Activated naive CD4-positive, alpha-beta T cell treated with anti-CD3 and anti-CD28 coated beads, Interleukin-2, amount 50 U/mL, for 72 hours (primary cell): ENCODE measurements at regions not wholly inside any gene's neighbourhood (a gene's known extent, or its start where the extent isn't known, plus 50 kb on each side); places are given as distances from the start of the nearest gene placed in this dataset.

Experiments used
- ATAC-seq, 2 donors: fragments of 150-1000 bp; cut with Tn5 transposase; 2 replicates each; pipeline ENCODE4 v1.10.0; 2021; ENCODE audit warnings: mild to moderate bottlenecking in 2 of 2, moderate library complexity in 2 of 2
- DNase-seq, 2 donors: peaks; one replicate each; pipeline ENCODE4 v3.0.0; 2021 to 2022; ENCODE audit warnings: low spot score in 2 of 2
- H3K27ac Mint-ChIP-seq, 2 donors: one replicate each; pipeline ENCODE4 v1.8.0; 2022; ENCODE audit warnings: mild to moderate bottlenecking in 2 of 2, mixed read lengths in 2 of 2
- H3K36me3 Mint-ChIP-seq, 2 donors: one replicate each; pipeline ENCODE4 v1.8.0; 2022; ENCODE audit warnings: mixed read lengths in 2 of 2
- H3K9me3 Mint-ChIP-seq, 2 donors: one replicate each; pipeline ENCODE4 v1.8.0; 2022; ENCODE audit warnings: mixed read lengths in 2 of 2

GRCh38 chr4:155571184-155571944 is 95.3 kb upstream of the GUCY1A1 start:
- peaks cover 0 to 7% of the 10 kb centered on the region in 2 donors for H3K9me3 Mint-ChIP-seq
- no peak overlapping the region for H3K27ac Mint-ChIP-seq
- H3K36me3 Mint-ChIP-seq: no peaks in the 10 kb centered on the region
- no peak for DNase-seq
- ATAC-seq: no peak

GRCh38 chr4:155570661-155571060 is 96.0 kb upstream of the GUCY1A1 start:
- Mint-ChIP-seq H3K27ac (no peak overlapping the region), H3K9me3 (peaks cover 0 to 7% of the 10 kb centered on the region in 2 donors), H3K36me3 (no peaks in the 10 kb centered on the region)
- ATAC-seq (no peak), DNase-seq (no peak)

GRCh38 chr4:155569960-155570515 is 96.6 kb upstream of the GUCY1A1 start:
- no peak overlapping the region for H3K27ac Mint-ChIP-seq
- H3K9me3 Mint-ChIP-seq: peaks cover 0 to 7% of the 10 kb centered on the region in 2 donors
- H3K36me3 Mint-ChIP-seq: no peaks in the 10 kb centered on the region
- DNase-seq (no peak), ATAC-seq (no peak)

- Mint-ChIP-seq H3K36me3 (no peaks in the 10 kb centered on the region), H3K9me3 (peaks cover 0 to 7% of the 10 kb centered on the region in 2 donors), H3K27ac (no peak overlapping the region)
- ATAC-seq (no peak), DNase-seq (no peak)
These were observed 97.2 kb upstream of the GUCY1A1 start for GRCh38 chr4:155569471-155569870.

GRCh38 chr4:155568641-155569220 is 97.9 kb upstream of the GUCY1A1 start:
- Mint-ChIP-seq H3K9me3 (peaks cover 0 to 7% of the 10 kb centered on the region in 2 donors), H3K27ac (no peak overlapping the region), H3K36me3 (no peaks in the 10 kb centered on the region)
- ATAC-seq (no peak), DNase-seq (no peak)

GRCh38 chr4:155566354-155566753 is 100.3 kb upstream of the GUCY1A1 start:
- no peak for ATAC-seq
- H3K9me3 Mint-ChIP-seq: no peaks in the 10 kb centered on the region
- no peak overlapping the region for H3K27ac Mint-ChIP-seq
- no peak for DNase-seq
- no peaks in the 10 kb centered on the region for H3K36me3 Mint-ChIP-seq

- ATAC-seq (no peak), DNase-seq (no peak)
- Mint-ChIP-seq H3K9me3 (no peaks in the 10 kb centered on the region), H3K27ac (no peak overlapping the region), H3K36me3 (no peaks in the 10 kb centered on the region)
These were observed 100.9 kb upstream of the GUCY1A1 start for GRCh38 chr4:155565776-155566175.

GRCh38 chr4:155565330-155565729 is 101.3 kb upstream of the GUCY1A1 start:
- Mint-ChIP-seq H3K9me3 (no peaks in the 10 kb centered on the region), H3K27ac (no peak overlapping the region), H3K36me3 (no peaks in the 10 kb centered on the region)
- no peak for DNase-seq
- ATAC-seq: no peak

GRCh38 chr4:155564880-155565279 is 101.8 kb upstream of the GUCY1A1 start:
- no peak overlapping the region for H3K27ac Mint-ChIP-seq
- ATAC-seq (no peak), DNase-seq (no peak)
- H3K36me3 Mint-ChIP-seq: no peaks in the 10 kb centered on the region
- H3K9me3 Mint-ChIP-seq: no peaks in the 10 kb centered on the region

- no peak for ATAC-seq
- no peak overlapping the region for H3K27ac Mint-ChIP-seq
- H3K36me3 Mint-ChIP-seq: no peaks in the 10 kb centered on the region
- DNase-seq: no peak
- H3K9me3 Mint-ChIP-seq: no peaks in the 10 kb centered on the region
These were observed 102.6 kb upstream of the GUCY1A1 start for GRCh38 chr4:155564086-155564485.

- ATAC-seq: no peak
These were observed 106.7 kb upstream of the GUCY1A1 start for GRCh38 chr4:155559915-155560314.

GRCh38 chr4:155552180-155552579 is 114.5 kb upstream of the GUCY1A1 start:
- Mint-ChIP-seq H3K27ac (no peak overlapping the region), H3K9me3 (peaks cover 18 to 25% of the 10 kb centered on the region in 2 donors), H3K36me3 (peaks cover 0 to 12% of the 10 kb centered on the region in 2 donors)
- ATAC-seq: no peak
- no peak for DNase-seq

More at GRCh38 chr4:155559915-155560314, 106.7 kb upstream of the GUCY1A1 start:
- Mint-ChIP-seq H3K36me3 (no peaks in the 10 kb centered on the region), H3K9me3 (peaks cover 4 to 8% of the 10 kb centered on the region in 2 donors), H3K27ac (no peak overlapping the region)
- DNase-seq: no peak

GRCh38 chr4:155548173-155548572 is 118.5 kb upstream of the GUCY1A1 start:
- Mint-ChIP-seq H3K36me3 (peaks cover 0 to 9% of the 10 kb centered on the region in 2 donors), H3K27ac (no peak overlapping the region), H3K9me3 (peaks cover 12% of the 10 kb centered on the region in 2 donors)
- ATAC-seq: no peak
- no peak for DNase-seq

- H3K9me3 Mint-ChIP-seq: peaks cover 4 to 5% of the 10 kb centered on the region in 2 donors
- no peaks in the 10 kb centered on the region for H3K36me3 Mint-ChIP-seq
- no peak for ATAC-seq
- no peak for DNase-seq
- H3K27ac Mint-ChIP-seq: no peak overlapping the region
These were observed 120.2 kb upstream of the GUCY1A1 start for GRCh38 chr4:155546451-155546850.

GRCh38 chr4:155545456-155545855 is 121.2 kb upstream of the GUCY1A1 start:
- no peak overlapping the region for H3K27ac Mint-ChIP-seq
- no peaks in the 10 kb centered on the region for H3K36me3 Mint-ChIP-seq
- H3K9me3 Mint-ChIP-seq: no peaks in the 10 kb centered on the region
- ATAC-seq (no peak), DNase-seq (no peak)

GRCh38 chr4:155544547-155544946 is 122.1 kb upstream of the GUCY1A1 start:
- H3K27ac Mint-ChIP-seq: no peak overlapping the region
- H3K9me3 Mint-ChIP-seq: no peaks in the 10 kb centered on the region
- no peak for DNase-seq
- ATAC-seq: no peak
- H3K36me3 Mint-ChIP-seq: no peaks in the 10 kb centered on the region

- Mint-ChIP-seq H3K27ac (no peak overlapping the region), H3K9me3 (no peaks in the 10 kb centered on the region), H3K36me3 (no peaks in the 10 kb centered on the region)
- DNase-seq (no peak), ATAC-seq (no peak)
These were observed 123.4 kb upstream of the GUCY1A1 start for GRCh38 chr4:155543126-155543765.
